HL-60 (cell line): ENCODE measurements at regions not wholly inside any gene's neighbourhood (a gene's known extent, or its start where the extent isn't known, plus 50 kb on each side); places are given as distances from the start of the nearest gene placed in this dataset.

Source experiments
- GABPA ChIP-seq: IDR thresholded peaks from 2 replicates; pipeline ENCODE4 v1.6.1; 2012; ENCODE audit warnings: low read depth
- POLR2AphosphoS5 ChIP-seq: IDR thresholded peaks from 2 replicates; pipeline ENCODE4 v1.6.1; 2012; ENCODE audit warnings: low read depth
- TF ChIP-seq, protein P1 (sequence below): IDR thresholded peaks from one replicate; pipeline ENCODE4 v1.5.1; 2011; ENCODE audit warnings: low read length, control low read depth, inconsistent platforms; ENCODE audit not compliant: insufficient read depth

DNA sequence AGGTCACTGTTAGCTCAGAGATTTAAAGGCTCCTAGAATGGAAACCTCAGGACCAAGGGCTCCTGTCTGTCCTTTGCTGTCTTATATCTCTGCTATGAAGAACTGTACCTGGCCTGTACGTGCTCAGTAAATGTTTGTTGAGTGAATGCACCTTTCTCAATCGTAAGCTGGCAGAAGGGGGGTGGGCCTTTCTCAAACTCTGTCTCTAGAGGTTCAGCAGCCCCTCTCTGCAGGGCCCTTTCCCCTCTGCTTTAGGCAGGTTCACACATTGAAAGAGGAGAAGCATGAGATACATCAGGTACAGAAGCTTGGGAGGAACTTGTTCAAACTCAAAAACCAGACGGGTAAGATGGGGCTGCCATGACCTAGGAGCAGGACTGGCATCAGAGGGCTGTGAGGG lies 155.6 kb downstream of the GOLGA6L4 start:
- TF ChIP-seq, protein P1, sequence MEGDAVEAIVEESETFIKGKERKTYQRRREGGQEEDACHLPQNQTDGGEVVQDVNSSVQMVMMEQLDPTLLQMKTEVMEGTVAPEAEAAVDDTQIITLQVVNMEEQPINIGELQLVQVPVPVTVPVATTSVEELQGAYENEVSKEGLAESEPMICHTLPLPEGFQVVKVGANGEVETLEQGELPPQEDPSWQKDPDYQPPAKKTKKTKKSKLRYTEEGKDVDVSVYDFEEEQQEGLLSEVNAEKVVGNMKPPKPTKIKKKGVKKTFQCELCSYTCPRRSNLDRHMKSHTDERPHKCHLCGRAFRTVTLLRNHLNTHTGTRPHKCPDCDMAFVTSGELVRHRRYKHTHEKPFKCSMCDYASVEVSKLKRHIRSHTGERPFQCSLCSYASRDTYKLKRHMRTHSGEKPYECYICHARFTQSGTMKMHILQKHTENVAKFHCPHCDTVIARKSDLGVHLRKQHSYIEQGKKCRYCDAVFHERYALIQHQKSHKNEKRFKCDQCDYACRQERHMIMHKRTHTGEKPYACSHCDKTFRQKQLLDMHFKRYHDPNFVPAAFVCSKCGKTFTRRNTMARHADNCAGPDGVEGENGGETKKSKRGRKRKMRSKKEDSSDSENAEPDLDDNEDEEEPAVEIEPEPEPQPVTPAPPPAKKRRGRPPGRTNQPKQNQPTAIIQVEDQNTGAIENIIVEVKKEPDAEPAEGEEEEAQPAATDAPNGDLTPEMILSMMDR: no peak
- TF ChIP-seq POLR2AphosphoS5: no peak
- no peak for TF ChIP-seq GABPA
